ENCODE measurements at regions not wholly inside any gene's neighbourhood (a gene's known extent, or its start where the extent isn't known, plus 50 kb on each side); places are given as distances from the start of the nearest gene placed in this dataset.

DNA sequence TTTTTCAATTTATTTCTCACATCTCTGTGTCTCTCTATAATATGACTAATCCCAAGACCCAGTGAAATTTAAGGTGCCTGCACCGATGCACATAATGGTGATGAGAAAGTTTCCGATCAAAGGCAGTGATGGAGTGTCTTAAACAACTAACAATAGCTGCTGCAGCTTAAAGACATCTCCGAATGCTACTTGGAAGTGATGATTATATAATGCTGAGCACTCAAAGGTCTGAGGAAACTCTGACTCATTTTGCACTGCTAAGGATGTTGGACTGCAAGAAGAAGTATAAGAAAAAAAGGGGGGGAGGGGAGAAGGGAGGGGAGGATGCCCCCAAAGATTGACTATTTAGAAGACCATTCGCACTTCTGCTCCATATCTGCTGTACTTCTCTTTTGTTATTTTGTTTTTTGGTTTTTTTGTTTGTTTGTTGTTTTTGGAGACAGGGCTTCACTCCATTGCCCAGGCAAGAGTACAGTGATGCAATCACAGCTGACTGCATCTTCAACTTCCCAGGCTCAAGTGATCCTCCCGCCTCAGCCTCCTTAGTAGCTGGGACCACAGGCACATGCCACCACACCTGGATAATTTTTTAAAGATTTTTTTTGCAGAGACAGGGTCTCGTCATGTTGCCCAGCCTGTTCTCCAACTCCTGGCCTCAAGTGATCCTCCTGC, 192.2 kb downstream of the HSD17B3 start:
- H3K4me1 ChIP-seq (replicated peaks in 1 of 2; ENCODE audit: control insufficient read depth in 2 of 2, insufficient read depth in 2 of 2, low read length in 2 of 2): no peaks in the 10 kb centered on the region
- 3% methylated on average over 6 of the region's 6 CpGs for WGBS (ENCODE audit: insufficient coverage, low coverage, missing lambda C conversion rate)
- H3K27me3 ChIP-seq (ENCODE audit: control insufficient read depth in 2 of 2, insufficient read depth in 2 of 2, low read length in 2 of 2): peaks cover 3 to 34% of the 10 kb centered on the region in 2 experiments
- CTCF ChIA-PET (ENCODE audit: low intra/inter-chr PET ratio): no interaction called here
- H3K9me3 ChIP-seq (replicated peaks; ENCODE audit: control insufficient read depth, insufficient read depth, low read depth, low read length): no peaks in the 10 kb centered on the region
- POLR2A ChIA-PET: interaction anchor here (0.7 kb wide), 1 partner anchor 34 kb away, joined by 3 read pairs; no protein-coding TSS in a partner anchor
- H3K36me3 ChIP-seq (ENCODE audit: control insufficient read depth, insufficient read depth, low read length): no peaks in the 10 kb centered on the region
- no peak for DNase-seq (ENCODE audit: extremely low read depth in 1 of 4, low spot score in 3 of 4)
- no peaks in the 10 kb centered on the region for H3K9me1 ChIP-seq (ENCODE audit: control insufficient read depth, insufficient read depth, low read length)
- 0 out of 2 replicates have a peak, but pooled peaks cover 3% of the 10 kb centered on the region for H4K20me1 ChIP-seq (replicated peaks; ENCODE audit: control insufficient read depth, insufficient read depth, low read length)
- in situ Hi-C loops (cut with MboI): no loop called here
- ATAC-seq: no peak
- no peak overlapping the region for H3K9ac ChIP-seq (ENCODE audit: insufficient read depth in 1 of 2, low read depth in 2 of 2, low read length in 2 of 2)
- no peak overlapping the region for H3K4me2 ChIP-seq (ENCODE audit: insufficient read depth, low read length)
- H3K27ac ChIP-seq (ENCODE audit: extremely low read depth, low read depth, low read length): no peak overlapping the region
- H2AFZ ChIP-seq (ENCODE audit: low read depth, low read length): no peak overlapping the region
- H3K4me3 ChIP-seq: no peak overlapping the region
- no TSS peak for BruUV-seq (replicated peaks)
- FAIRE-seq: no peak
- intact Hi-C loops (cut with micrococcal nuclease): no loop called here
- no peaks in the 10 kb centered on the region for H3K79me2 ChIP-seq (ENCODE audit: control insufficient read depth, insufficient read depth, low read length)
- TF ChIP-seq HDAC1 (IDR thresholded peaks at IDR 0.05) (no peak), RB1 (IDR thresholded peaks at IDR 0.05; ENCODE audit: low read depth) (no peak), TRIM25 (IDR thresholded peaks at IDR 0.05; ENCODE audit: borderline replicate concordance) (no peak), MCM7 (IDR thresholded peaks at IDR 0.05) (no peak), CHD1 (IDR thresholded peaks at IDR 0.05; ENCODE audit: low read length) (no peak), ZBED1 (IDR thresholded peaks at IDR 0.05) (no peak), CBX5 (IDR thresholded peaks at IDR 0.05; ENCODE audit: borderline replicate concordance, low read depth) (no peak)
- TF ChIP-seq, protein P1, sequence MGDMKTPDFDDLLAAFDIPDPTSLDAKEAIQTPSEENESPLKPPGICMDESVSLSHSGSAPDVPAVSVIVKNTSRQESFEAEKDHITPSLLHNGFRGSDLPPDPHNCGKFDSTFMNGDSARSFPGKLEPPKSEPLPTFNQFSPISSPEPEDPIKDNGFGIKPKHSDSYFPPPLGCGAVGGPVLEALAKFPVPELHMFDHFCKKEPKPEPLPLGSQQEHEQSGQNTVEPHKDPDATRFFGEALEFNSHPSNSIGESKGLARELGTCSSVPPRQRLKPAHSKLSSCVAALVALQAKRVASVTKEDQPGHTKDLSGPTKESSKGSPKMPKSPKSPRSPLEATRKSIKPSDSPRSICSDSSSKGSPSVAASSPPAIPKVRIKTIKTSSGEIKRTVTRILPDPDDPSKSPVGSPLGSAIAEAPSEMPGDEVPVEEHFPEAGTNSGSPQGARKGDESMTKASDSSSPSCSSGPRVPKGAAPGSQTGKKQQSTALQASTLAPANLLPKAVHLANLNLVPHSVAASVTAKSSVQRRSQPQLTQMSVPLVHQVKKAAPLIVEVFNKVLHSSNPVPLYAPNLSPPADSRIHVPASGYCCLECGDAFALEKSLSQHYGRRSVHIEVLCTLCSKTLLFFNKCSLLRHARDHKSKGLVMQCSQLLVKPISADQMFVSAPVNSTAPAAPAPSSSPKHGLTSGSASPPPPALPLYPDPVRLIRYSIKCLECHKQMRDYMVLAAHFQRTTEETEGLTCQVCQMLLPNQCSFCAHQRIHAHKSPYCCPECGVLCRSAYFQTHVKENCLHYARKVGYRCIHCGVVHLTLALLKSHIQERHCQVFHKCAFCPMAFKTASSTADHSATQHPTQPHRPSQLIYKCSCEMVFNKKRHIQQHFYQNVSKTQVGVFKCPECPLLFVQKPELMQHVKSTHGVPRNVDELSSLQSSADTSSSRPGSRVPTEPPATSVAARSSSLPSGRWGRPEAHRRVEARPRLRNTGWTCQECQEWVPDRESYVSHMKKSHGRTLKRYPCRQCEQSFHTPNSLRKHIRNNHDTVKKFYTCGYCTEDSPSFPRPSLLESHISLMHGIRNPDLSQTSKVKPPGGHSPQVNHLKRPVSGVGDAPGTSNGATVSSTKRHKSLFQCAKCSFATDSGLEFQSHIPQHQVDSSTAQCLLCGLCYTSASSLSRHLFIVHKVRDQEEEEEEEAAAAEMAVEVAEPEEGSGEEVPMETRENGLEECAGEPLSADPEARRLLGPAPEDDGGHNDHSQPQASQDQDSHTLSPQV (IDR thresholded peaks at IDR 0.05): no peak
- TF ChIP-seq, protein P2, sequence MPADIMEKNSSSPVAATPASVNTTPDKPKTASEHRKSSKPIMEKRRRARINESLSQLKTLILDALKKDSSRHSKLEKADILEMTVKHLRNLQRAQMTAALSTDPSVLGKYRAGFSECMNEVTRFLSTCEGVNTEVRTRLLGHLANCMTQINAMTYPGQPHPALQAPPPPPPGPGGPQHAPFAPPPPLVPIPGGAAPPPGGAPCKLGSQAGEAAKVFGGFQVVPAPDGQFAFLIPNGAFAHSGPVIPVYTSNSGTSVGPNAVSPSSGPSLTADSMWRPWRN (IDR thresholded peaks at IDR 0.05; ENCODE audit: low read depth): no peak
- TF ChIP-seq, protein P3, sequence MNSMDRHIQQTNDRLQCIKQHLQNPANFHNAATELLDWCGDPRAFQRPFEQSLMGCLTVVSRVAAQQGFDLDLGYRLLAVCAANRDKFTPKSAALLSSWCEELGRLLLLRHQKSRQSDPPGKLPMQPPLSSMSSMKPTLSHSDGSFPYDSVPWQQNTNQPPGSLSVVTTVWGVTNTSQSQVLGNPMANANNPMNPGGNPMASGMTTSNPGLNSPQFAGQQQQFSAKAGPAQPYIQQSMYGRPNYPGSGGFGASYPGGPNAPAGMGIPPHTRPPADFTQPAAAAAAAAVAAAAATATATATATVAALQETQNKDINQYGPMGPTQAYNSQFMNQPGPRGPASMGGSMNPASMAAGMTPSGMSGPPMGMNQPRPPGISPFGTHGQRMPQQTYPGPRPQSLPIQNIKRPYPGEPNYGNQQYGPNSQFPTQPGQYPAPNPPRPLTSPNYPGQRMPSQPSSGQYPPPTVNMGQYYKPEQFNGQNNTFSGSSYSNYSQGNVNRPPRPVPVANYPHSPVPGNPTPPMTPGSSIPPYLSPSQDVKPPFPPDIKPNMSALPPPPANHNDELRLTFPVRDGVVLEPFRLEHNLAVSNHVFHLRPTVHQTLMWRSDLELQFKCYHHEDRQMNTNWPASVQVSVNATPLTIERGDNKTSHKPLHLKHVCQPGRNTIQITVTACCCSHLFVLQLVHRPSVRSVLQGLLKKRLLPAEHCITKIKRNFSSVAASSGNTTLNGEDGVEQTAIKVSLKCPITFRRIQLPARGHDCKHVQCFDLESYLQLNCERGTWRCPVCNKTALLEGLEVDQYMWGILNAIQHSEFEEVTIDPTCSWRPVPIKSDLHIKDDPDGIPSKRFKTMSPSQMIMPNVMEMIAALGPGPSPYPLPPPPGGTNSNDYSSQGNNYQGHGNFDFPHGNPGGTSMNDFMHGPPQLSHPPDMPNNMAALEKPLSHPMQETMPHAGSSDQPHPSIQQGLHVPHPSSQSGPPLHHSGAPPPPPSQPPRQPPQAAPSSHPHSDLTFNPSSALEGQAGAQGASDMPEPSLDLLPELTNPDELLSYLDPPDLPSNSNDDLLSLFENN (IDR thresholded peaks at IDR 0.05; ENCODE audit: low read depth in 2 of 2, low read length in 2 of 2): no peak
- TF ChIP-seq, protein P4, sequence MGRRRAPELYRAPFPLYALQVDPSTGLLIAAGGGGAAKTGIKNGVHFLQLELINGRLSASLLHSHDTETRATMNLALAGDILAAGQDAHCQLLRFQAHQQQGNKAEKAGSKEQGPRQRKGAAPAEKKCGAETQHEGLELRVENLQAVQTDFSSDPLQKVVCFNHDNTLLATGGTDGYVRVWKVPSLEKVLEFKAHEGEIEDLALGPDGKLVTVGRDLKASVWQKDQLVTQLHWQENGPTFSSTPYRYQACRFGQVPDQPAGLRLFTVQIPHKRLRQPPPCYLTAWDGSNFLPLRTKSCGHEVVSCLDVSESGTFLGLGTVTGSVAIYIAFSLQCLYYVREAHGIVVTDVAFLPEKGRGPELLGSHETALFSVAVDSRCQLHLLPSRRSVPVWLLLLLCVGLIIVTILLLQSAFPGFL (CRISPR knock-in tag; IDR thresholded peaks at IDR 0.05): no peak
